ENCODE measurements at regions not wholly inside any gene's neighbourhood (a gene's known extent, or its start where the extent isn't known, plus 50 kb on each side); places are given as distances from the start of the nearest gene placed in this dataset.

DNA sequence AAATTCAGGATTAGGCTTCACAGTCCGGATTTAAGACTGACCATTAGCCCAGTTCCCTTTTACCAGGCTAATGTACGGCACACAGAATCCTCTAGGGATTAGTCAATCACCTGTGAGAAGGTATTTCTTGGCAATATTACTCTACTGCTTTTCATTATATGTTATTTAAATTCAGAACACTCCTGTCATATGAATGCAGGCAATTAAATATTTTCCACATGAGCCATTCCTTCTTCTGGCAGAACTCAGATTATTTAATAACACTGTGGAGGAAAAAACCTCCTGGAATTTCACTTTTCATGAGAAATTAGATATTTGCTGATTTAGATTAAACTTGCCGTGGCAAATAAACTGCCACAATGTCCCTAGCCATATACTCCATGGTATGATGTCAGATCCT lies 1357.5 kb upstream of the C9orf72 start:
- no peak overlapping the region for H3K4me3 ChIP-seq (ENCODE audit: low read depth, low read length)
- TF ChIP-seq ZNF571 (tag by site-specific recombination; IDR thresholded peaks at IDR 0.05): no peak
- TF ChIP-seq ZNF660 (tag by site-specific recombination; IDR thresholded peaks at IDR 0.05): no peak
- TF ChIP-seq ZNF155 (tag by site-specific recombination; IDR thresholded peaks at IDR 0.05): no peak
- TF ChIP-seq ZFP69B (tag by site-specific recombination; IDR thresholded peaks at IDR 0.05): no peak
- TF ChIP-seq ZNF548 (tag by site-specific recombination; IDR thresholded peaks at IDR 0.05): no peak
- no peak for TF ChIP-seq ZNF24 (tag by site-specific recombination; IDR thresholded peaks at IDR 0.05)
- no peak for TF ChIP-seq SALL2 (tag by site-specific recombination; IDR thresholded peaks at IDR 0.05; ENCODE audit: borderline replicate concordance)
- TF ChIP-seq ZNF37A (tag by site-specific recombination; IDR thresholded peaks at IDR 0.05): no peak
- TF ChIP-seq, protein P1, sequence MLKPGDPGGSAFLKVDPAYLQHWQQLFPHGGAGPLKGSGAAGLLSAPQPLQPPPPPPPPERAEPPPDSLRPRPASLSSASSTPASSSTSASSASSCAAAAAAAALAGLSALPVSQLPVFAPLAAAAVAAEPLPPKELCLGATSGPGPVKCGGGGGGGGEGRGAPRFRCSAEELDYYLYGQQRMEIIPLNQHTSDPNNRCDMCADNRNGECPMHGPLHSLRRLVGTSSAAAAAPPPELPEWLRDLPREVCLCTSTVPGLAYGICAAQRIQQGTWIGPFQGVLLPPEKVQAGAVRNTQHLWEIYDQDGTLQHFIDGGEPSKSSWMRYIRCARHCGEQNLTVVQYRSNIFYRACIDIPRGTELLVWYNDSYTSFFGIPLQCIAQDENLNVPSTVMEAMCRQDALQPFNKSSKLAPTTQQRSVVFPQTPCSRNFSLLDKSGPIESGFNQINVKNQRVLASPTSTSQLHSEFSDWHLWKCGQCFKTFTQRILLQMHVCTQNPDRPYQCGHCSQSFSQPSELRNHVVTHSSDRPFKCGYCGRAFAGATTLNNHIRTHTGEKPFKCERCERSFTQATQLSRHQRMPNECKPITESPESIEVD (tag by site-specific recombination; IDR thresholded peaks at IDR 0.05): no peak
- no peak for TF ChIP-seq ZNF514 (tag by site-specific recombination; IDR thresholded peaks at IDR 0.05)
- TF ChIP-seq ZNF335 (tag by site-specific recombination; conservative IDR thresholded peaks at IDR 0.05): no peak
- TF ChIP-seq, protein P2, sequence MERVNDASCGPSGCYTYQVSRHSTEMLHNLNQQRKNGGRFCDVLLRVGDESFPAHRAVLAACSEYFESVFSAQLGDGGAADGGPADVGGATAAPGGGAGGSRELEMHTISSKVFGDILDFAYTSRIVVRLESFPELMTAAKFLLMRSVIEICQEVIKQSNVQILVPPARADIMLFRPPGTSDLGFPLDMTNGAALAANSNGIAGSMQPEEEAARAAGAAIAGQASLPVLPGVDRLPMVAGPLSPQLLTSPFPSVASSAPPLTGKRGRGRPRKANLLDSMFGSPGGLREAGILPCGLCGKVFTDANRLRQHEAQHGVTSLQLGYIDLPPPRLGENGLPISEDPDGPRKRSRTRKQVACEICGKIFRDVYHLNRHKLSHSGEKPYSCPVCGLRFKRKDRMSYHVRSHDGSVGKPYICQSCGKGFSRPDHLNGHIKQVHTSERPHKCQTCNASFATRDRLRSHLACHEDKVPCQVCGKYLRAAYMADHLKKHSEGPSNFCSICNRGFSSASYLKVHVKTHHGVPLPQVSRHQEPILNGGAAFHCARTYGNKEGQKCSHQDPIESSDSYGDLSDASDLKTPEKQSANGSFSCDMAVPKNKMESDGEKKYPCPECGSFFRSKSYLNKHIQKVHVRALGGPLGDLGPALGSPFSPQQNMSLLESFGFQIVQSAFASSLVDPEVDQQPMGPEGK (tag by site-specific recombination; IDR thresholded peaks at IDR 0.05): no peak
- no peak for TF ChIP-seq GLIS1 (tag by site-specific recombination; IDR thresholded peaks at IDR 0.05)
- TF ChIP-seq, protein P3, sequence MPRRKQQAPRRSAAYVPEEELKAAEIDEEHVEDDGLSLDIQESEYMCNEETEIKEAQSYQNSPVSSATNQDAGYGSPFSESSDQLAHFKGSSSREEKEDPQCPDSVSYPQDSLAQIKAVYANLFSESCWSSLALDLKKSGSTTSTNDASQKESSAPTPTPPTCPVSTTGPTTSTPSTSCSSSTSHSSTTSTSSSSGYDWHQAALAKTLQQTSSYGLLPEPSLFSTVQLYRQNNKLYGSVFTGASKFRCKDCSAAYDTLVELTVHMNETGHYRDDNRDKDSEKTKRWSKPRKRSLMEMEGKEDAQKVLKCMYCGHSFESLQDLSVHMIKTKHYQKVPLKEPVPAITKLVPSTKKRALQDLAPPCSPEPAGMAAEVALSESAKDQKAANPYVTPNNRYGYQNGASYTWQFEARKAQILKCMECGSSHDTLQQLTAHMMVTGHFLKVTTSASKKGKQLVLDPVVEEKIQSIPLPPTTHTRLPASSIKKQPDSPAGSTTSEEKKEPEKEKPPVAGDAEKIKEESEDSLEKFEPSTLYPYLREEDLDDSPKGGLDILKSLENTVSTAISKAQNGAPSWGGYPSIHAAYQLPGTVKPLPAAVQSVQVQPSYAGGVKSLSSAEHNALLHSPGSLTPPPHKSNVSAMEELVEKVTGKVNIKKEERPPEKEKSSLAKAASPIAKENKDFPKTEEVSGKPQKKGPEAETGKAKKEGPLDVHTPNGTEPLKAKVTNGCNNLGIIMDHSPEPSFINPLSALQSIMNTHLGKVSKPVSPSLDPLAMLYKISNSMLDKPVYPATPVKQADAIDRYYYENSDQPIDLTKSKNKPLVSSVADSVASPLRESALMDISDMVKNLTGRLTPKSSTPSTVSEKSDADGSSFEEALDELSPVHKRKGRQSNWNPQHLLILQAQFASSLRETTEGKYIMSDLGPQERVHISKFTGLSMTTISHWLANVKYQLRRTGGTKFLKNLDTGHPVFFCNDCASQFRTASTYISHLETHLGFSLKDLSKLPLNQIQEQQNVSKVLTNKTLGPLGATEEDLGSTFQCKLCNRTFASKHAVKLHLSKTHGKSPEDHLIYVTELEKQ (tag by site-specific recombination; IDR thresholded peaks at IDR 0.05; ENCODE audit: borderline replicate concordance): no peak
- TF ChIP-seq ZNF837 (tag by site-specific recombination; IDR thresholded peaks at IDR 0.05): no peak
- no peak for TF ChIP-seq ZSCAN30 (tag by site-specific recombination; IDR thresholded peaks at IDR 0.05)
- ChIA-PET CTCF (interaction anchor here (0.6 kb wide), 1 partner anchor 276 kb away, joined by 3 read pairs; no protein-coding TSS in a partner anchor), POLR2A (no interaction called here)
- no peaks in the 10 kb centered on the region for H3K9me3 ChIP-seq (ENCODE audit: control insufficient read depth, insufficient read depth, low read depth, low read length)
- H3K27ac ChIP-seq (ENCODE audit: extremely low read depth, low read depth, low read length): no peak overlapping the region
- H3K36me3 ChIP-seq (ENCODE audit: control insufficient read depth in 2 of 2, insufficient read depth in 1 of 2, low read length in 2 of 2): no peaks in the 10 kb centered on the region
- H3K4me1 ChIP-seq (ENCODE audit: control insufficient read depth, insufficient read depth, low read length): no peaks in the 10 kb centered on the region

DNA sequence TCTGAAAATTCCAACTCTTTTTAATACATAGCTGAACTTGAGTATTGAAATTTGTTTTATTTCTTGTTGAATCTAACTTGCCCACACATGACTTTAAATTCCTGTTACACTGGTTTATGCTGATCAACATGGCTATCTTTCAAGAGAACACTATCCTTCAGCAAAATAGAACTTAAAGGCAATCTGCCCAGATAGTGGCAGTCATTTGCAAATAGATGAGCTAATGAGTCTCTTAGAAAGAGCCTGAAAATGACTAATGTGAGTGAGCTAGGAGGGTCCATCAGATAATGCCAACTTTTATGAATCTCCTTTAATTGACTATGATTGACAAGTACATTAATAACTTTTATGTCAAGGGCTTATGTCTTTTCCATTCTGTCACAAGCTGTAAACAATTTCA lies 1360.8 kb upstream of the C9orf72 start:
- no peaks in the 10 kb centered on the region for H3K4me1 ChIP-seq (ENCODE audit: control insufficient read depth, insufficient read depth, low read length)
- H3K36me3 ChIP-seq (ENCODE audit: control insufficient read depth in 2 of 2, insufficient read depth in 1 of 2, low read length in 2 of 2): no peaks in the 10 kb centered on the region
- ChIA-PET CTCF (no interaction called here), POLR2A (no interaction called here)
- H3K4me3 ChIP-seq (ENCODE audit: low read depth, low read length): no peak overlapping the region
- H3K9me3 ChIP-seq (ENCODE audit: control insufficient read depth, insufficient read depth, low read depth, low read length): no peaks in the 10 kb centered on the region
- H3K27ac ChIP-seq (ENCODE audit: extremely low read depth, low read depth, low read length): no peak overlapping the region
- no peak for TF ChIP-seq ZNF341 (tag by site-specific recombination; IDR thresholded peaks at IDR 0.05; ENCODE audit: low read depth)
- TF ChIP-seq MZF1 (tag by site-specific recombination; IDR thresholded peaks at IDR 0.05; ENCODE audit: borderline replicate concordance): no peak
- TF ChIP-seq, protein P4, sequence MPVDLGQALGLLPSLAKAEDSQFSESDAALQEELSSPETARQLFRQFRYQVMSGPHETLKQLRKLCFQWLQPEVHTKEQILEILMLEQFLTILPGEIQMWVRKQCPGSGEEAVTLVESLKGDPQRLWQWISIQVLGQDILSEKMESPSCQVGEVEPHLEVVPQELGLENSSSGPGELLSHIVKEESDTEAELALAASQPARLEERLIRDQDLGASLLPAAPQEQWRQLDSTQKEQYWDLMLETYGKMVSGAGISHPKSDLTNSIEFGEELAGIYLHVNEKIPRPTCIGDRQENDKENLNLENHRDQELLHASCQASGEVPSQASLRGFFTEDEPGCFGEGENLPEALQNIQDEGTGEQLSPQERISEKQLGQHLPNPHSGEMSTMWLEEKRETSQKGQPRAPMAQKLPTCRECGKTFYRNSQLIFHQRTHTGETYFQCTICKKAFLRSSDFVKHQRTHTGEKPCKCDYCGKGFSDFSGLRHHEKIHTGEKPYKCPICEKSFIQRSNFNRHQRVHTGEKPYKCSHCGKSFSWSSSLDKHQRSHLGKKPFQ (tag by site-specific recombination; IDR thresholded peaks at IDR 0.05): no peak
- TF ChIP-seq ZNF830 (tag by site-specific recombination; IDR thresholded peaks at IDR 0.05; ENCODE audit: low read depth): no peak
- TF ChIP-seq ZNF302 (tag by site-specific recombination; IDR thresholded peaks at IDR 0.05; ENCODE audit: low read depth): no peak
- TF ChIP-seq, protein P5, sequence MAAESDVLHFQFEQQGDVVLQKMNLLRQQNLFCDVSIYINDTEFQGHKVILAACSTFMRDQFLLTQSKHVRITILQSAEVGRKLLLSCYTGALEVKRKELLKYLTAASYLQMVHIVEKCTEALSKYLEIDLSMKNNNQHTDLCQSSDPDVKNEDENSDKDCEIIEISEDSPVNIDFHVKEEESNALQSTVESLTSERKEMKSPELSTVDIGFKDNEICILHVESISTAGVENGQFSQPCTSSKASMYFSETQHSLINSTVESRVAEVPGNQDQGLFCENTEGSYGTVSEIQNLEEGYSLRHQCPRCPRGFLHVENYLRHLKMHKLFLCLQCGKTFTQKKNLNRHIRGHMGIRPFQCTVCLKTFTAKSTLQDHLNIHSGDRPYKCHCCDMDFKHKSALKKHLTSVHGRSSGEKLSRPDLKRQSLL (tag by site-specific recombination; IDR thresholded peaks at IDR 0.05): no peak
- TF ChIP-seq MEIS1 (CRISPR knock-in tag; IDR thresholded peaks at IDR 0.05; ENCODE audit: borderline replicate concordance): no peak
- TF ChIP-seq, protein P6, sequence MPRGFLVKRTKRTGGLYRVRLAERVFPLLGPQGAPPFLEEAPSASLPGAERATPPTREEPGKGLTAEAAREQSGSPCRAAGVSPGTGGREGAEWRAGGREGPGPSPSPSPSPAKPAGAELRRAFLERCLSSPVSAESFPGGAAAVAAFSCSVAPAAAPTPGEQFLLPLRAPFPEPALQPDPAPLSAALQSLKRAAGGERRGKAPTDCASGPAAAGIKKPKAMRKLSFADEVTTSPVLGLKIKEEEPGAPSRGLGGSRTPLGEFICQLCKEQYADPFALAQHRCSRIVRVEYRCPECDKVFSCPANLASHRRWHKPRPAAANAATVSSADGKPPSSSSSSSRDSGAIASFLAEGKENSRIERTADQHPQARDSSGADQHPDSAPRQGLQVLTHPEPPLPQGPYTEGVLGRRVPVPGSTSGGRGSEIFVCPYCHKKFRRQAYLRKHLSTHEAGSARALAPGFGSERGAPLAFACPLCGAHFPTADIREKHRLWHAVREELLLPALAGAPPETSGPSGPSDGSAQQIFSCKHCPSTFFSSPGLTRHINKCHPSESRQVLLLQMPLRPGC (tag by site-specific recombination; IDR thresholded peaks at IDR 0.05): no peak
- no peak for TF ChIP-seq SETDB1 (IDR thresholded peaks at IDR 0.05; ENCODE audit: insufficient read length, low read length)

Measured in HEK293 (cell line).